HepG2 (cell line): ENCODE measurements at regions not wholly inside any gene's neighbourhood (a gene's known extent, or its start where the extent isn't known, plus 50 kb on each side); places are given as distances from the start of the nearest gene placed in this dataset.

Source experiments
- BRCA1 ChIP-seq: sonication (generic); formaldehyde crosslinking; IDR thresholded peaks from 2 replicates; pipeline ENCODE4 v1.4.0; 2020; ENCODE audit warnings: missing genetic modification reagents
- SOX13 ChIP-seq, 3 experiments: fragments of 450-650 bp in 1 of 3; sonication (generic) in 1 of 3; formaldehyde crosslinking in 1 of 3; IDR thresholded peaks in 2 of 3; conservative IDR thresholded peaks in 1 of 3; 2 replicates each; pipeline versions ENCODE4 v1.5.0 to v1.6.1; 2016 to 2020; ENCODE audit warnings: antibody characterized with exemption in 1 of 3, mild to moderate bottlenecking in 1 of 3, missing compliant biosample characterization in 1 of 3, missing genetic modification reagents in 1 of 3, moderate library complexity in 1 of 3
- ZNF382 ChIP-seq: sonication (generic); formaldehyde crosslinking; IDR thresholded peaks from 2 replicates; pipeline ENCODE4 v1.5.0; 2020; ENCODE audit warnings: missing genetic modification reagents, mild to moderate bottlenecking, borderline replicate concordance
- ZNF558 ChIP-seq: sonication (generic); formaldehyde crosslinking; IDR thresholded peaks from 2 replicates; pipeline ENCODE4 v1.9.0; 2022; ENCODE audit warnings: mild to moderate bottlenecking, missing genetic modification reagents, borderline replicate concordance
- ZNF572 ChIP-seq: sonication (generic); formaldehyde crosslinking; IDR thresholded peaks from 2 replicates; pipeline ENCODE4 v1.5.1; 2020; ENCODE audit warnings: mild to moderate bottlenecking, missing genetic modification reagents
- TF ChIP-seq, protein P1 (sequence below), 2 experiments: IDR thresholded peaks; 2 replicates each; pipeline ENCODE4 v1.6.1; 2011 to 2012; ENCODE audit warnings: low read length in 2 of 2, borderline replicate concordance in 1 of 2, low read depth in 1 of 2, mild to moderate bottlenecking in 1 of 2, moderate library complexity in 1 of 2
- TF ChIP-seq, protein P2 (sequence below): sonication (generic); formaldehyde crosslinking; IDR thresholded peaks from 2 replicates; pipeline ENCODE4 v1.4.0; 2020; ENCODE audit warnings: missing genetic modification reagents; ENCODE audit errors: not compliant biosample characterization

DNA sequence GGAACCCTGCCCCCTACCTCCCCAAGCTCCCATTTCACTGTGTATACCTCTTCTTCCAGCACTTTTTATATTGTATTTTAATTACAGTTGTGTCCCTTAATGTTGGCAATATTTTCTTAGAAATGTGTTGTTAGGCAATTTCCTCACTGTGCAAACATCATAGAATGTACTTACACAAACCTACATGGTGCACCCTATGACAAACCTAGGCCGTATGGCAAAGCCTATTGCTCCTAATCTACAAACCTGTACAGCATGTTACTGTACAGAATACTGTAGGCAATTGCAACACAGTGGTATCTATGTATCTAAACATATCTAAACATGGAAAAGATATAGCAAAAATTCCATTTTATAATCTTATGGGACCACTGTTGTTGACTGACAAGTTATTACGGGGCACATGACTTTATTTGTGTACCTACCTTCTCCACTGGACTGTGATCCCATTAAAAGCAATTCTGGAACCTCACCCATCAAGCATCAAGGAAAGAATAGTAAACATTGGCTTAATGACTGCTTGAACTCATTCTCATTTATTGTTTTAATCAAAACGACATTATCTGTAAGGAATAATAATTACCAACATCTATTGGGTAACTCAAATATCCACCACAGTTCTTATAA, 1641.5 kb upstream of the ZEB2 start (continued):
- TF ChIP-seq, protein P1, sequence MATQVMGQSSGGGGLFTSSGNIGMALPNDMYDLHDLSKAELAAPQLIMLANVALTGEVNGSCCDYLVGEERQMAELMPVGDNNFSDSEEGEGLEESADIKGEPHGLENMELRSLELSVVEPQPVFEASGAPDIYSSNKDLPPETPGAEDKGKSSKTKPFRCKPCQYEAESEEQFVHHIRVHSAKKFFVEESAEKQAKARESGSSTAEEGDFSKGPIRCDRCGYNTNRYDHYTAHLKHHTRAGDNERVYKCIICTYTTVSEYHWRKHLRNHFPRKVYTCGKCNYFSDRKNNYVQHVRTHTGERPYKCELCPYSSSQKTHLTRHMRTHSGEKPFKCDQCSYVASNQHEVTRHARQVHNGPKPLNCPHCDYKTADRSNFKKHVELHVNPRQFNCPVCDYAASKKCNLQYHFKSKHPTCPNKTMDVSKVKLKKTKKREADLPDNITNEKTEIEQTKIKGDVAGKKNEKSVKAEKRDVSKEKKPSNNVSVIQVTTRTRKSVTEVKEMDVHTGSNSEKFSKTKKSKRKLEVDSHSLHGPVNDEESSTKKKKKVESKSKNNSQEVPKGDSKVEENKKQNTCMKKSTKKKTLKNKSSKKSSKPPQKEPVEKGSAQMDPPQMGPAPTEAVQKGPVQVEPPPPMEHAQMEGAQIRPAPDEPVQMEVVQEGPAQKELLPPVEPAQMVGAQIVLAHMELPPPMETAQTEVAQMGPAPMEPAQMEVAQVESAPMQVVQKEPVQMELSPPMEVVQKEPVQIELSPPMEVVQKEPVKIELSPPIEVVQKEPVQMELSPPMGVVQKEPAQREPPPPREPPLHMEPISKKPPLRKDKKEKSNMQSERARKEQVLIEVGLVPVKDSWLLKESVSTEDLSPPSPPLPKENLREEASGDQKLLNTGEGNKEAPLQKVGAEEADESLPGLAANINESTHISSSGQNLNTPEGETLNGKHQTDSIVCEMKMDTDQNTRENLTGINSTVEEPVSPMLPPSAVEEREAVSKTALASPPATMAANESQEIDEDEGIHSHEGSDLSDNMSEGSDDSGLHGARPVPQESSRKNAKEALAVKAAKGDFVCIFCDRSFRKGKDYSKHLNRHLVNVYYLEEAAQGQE (IDR thresholded peaks at IDR 0.05; ENCODE audit: borderline replicate concordance in 1 of 2, low read depth in 1 of 2, low read length in 2 of 2): no peak
- no peak for TF ChIP-seq ZNF558
- TF ChIP-seq ZNF382: no peak
- no peak for TF ChIP-seq SOX13 (IDR thresholded peaks at IDR 0.05)
- TF ChIP-seq SOX13 (CRISPR knock-in tag; conservative IDR thresholded peaks at IDR 0.05 in 1 of 2, IDR thresholded peaks at IDR 0.05 in 1 of 2): no peak
- TF ChIP-seq, protein P2, sequence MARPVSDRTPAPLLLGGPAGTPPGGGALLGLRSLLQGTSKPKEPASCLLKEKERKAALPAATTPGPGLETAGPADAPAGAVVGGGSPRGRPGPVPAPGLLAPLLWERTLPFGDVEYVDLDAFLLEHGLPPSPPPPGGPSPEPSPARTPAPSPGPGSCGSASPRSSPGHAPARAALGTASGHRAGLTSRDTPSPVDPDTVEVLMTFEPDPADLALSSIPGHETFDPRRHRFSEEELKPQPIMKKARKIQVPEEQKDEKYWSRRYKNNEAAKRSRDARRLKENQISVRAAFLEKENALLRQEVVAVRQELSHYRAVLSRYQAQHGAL (CRISPR knock-in tag): no peak
- TF ChIP-seq ZNF572: no peak
- no peak for TF ChIP-seq BRCA1 (CRISPR knock-in tag)
- TF ChIP-seq, all 625 proteins: peak for 0
